D341Med (cell line): ENCODE measurements at regions not wholly inside any gene's neighbourhood (a gene's known extent, or its start where the extent isn't known, plus 50 kb on each side); places are given as distances from the start of the nearest gene placed in this dataset.
A peak's percentile ranks its signal among the peaks of the same experiment; 100 is the strongest.

Experiments used
- DNase-seq: peaks from one replicate; pipeline ENCODE4 v3.0.0; 2012; ENCODE audit warnings: low spot score

- DNase-seq, result no peak
Observed at GRCh38 chr6:91181416-91181815, 594.5 kb upstream of the MAP3K7 start.

GRCh38 chr6:91173651-91174050 is 586.8 kb upstream of the MAP3K7 start:
- DNase-seq, result no peak

- no peak for DNase-seq
Observed at GRCh38 chr6:91173186-91173585, 586.3 kb upstream of the MAP3K7 start.

- no peak for DNase-seq
Observed at GRCh38 chr6:91171754-91172462, 585.0 kb upstream of the MAP3K7 start.

GRCh38 chr6:91167846-91168245 is 581.0 kb upstream of the MAP3K7 start:
- peak; percentile 36 for DNase-seq

GRCh38 chr6:91166271-91167046 is 579.6 kb upstream of the MAP3K7 start:
- no peak for DNase-seq

- no peak for DNase-seq
Observed at GRCh38 chr6:91164105-91164504, 577.2 kb upstream of the MAP3K7 start.

GRCh38 chr6:91161246-91161645 is 574.4 kb upstream of the MAP3K7 start:
- DNase-seq, result no peak

- no peak for DNase-seq
Observed at GRCh38 chr6:91155129-91155785, 568.4 kb upstream of the MAP3K7 start.

- no peak for DNase-seq
Observed at GRCh38 chr6:91152824-91153223, 566.0 kb upstream of the MAP3K7 start.

- no peak for DNase-seq
Observed at GRCh38 chr6:91149956-91150705, 563.3 kb upstream of the MAP3K7 start.

GRCh38 chr6:91149246-91149955 is 562.5 kb upstream of the MAP3K7 start:
- DNase-seq, result no peak

GRCh38 chr6:91144126-91144525 is 557.3 kb upstream of the MAP3K7 start:
- no peak for DNase-seq

GRCh38 chr6:91142154-91142553 is 555.3 kb upstream of the MAP3K7 start:
- no peak for DNase-seq

GRCh38 chr6:91141346-91141745 is 554.5 kb upstream of the MAP3K7 start:
- DNase-seq, result no peak

- no peak for DNase-seq
Observed at GRCh38 chr6:91140449-91140848, 553.6 kb upstream of the MAP3K7 start.

- DNase-seq, result no peak
Observed at GRCh38 chr6:91137286-91137685, 550.4 kb upstream of the MAP3K7 start.

GRCh38 chr6:91135406-91136103 is 548.7 kb upstream of the MAP3K7 start:
- DNase-seq, result no peak

GRCh38 chr6:91132461-91132860 is 545.6 kb upstream of the MAP3K7 start:
- DNase-seq, result no peak

- no peak for DNase-seq
Observed at GRCh38 chr6:91130126-91130525, 543.3 kb upstream of the MAP3K7 start.

- DNase-seq, result no peak
Observed at GRCh38 chr6:91127752-91128151, 540.9 kb upstream of the MAP3K7 start.
